H1 (cell line): ENCODE measurements at regions not wholly inside any gene's neighbourhood (a gene's known extent, or its start where the extent isn't known, plus 50 kb on each side); places are given as distances from the start of the nearest gene placed in this dataset.

Experiments
- CTCF ChIA-PET: fragments of 300-600 bp; sonication (Branson Sonifier 250); formaldehyde crosslinking; loops from one replicate; lab custom pipeline; 2021; ENCODE audit not compliant: partially characterized antibody; lab: Charles Lee
- POLR2A ChIA-PET: fragments of 300-600 bp; sonication (Branson Sonifier 250); formaldehyde crosslinking; loops from one replicate; lab custom pipeline; 2021; ENCODE audit warnings: inconsistent platforms; ENCODE audit not compliant: partially characterized antibody; lab: Charles Lee
- DNase-seq, 2 experiments: peaks; one replicate each; pipeline versions ENCODE4 v3.0.0 to v3.0.0-alpha.2; 2010 to 2022; ENCODE audit warnings: low spot score in 2 of 2, low read depth in 1 of 2, mixed read lengths in 1 of 2
- FAIRE-seq: peaks from 2 replicates; lab custom pipeline; 2011; peaks lifted over from hg19 to GRCh38; lab: Jason Lieb, UNC
- H2AFZ ChIP-seq: 2 replicates; pipeline ENCODE4 v1.8.1; 2012; ENCODE audit warnings: low read length, inconsistent platforms
- H2AK5ac ChIP-seq: 2 replicates; pipeline ENCODE4 v1.6.1; 2013; ENCODE audit warnings: low read depth, low read length
- H2BK120ac ChIP-seq: replicated peaks from 2 replicates; pipeline ENCODE3; 2013; ENCODE audit warnings: low read depth, low read length, inconsistent platforms
- H2BK12ac ChIP-seq: 2 replicates; pipeline ENCODE4 v1.6.1; 2013; ENCODE audit warnings: low read depth, low read length
- H2BK15ac ChIP-seq: 2 replicates; pipeline ENCODE4 v1.6.1; 2013; ENCODE audit warnings: low read length
- H2BK20ac ChIP-seq: 2 replicates; pipeline ENCODE4 v1.6.1; 2013; ENCODE audit warnings: low read length
- H2BK5ac ChIP-seq: 2 replicates; pipeline ENCODE4 v1.6.1; 2013; ENCODE audit warnings: low read depth, low read length
- H3K14ac ChIP-seq: 2 replicates; pipeline ENCODE4 v1.6.1; 2013; ENCODE audit warnings: inconsistent platforms; ENCODE audit not compliant: insufficient read length
- H3K18ac ChIP-seq: 2 replicates; pipeline ENCODE4 v1.6.1; 2013; ENCODE audit warnings: low read length; ENCODE audit errors: extremely low read depth
- H3K23ac ChIP-seq: 2 replicates; pipeline ENCODE4 v1.6.1; 2013; ENCODE audit warnings: inconsistent platforms; ENCODE audit not compliant: insufficient read length
- H3K23me2 ChIP-seq: 2 replicates; pipeline ENCODE4 v1.6.1; 2013; ENCODE audit warnings: low read depth, low read length
- H3K27ac ChIP-seq: 2 replicates; pipeline ENCODE4 v1.6.1; 2011; ENCODE audit warnings: low read depth, low read length, inconsistent platforms
- H3K27me3 ChIP-seq, 4 experiments: replicated peaks in 1 of 4; 1 replicate in 1 of 4; 2 replicates in 3 of 4; pipeline versions ENCODE4 v1.6.1 to v1.8.1; 2011 to 2013; ENCODE audit warnings: low read length in 3 of 4, mild to moderate bottlenecking in 3 of 4, inconsistent platforms in 2 of 4, mixed read lengths in 2 of 4, moderate library complexity in 1 of 4; ENCODE audit not compliant: control insufficient read depth in 3 of 4, insufficient read depth in 3 of 4; ENCODE audit errors: extremely low read depth in 1 of 4
- H3K36me3 ChIP-seq, 4 experiments: 2 replicates each; pipeline versions ENCODE4 v1.6.1 to v1.8.1; 2011 to 2013; ENCODE audit warnings: mild to moderate bottlenecking in 4 of 4, low read length in 3 of 4, moderate library complexity in 2 of 4, control low read depth in 1 of 4, inconsistent platforms in 1 of 4; ENCODE audit not compliant: insufficient read depth in 4 of 4, control insufficient read depth in 2 of 4
- H3K4ac ChIP-seq: replicated peaks from 2 replicates; pipeline ENCODE3; 2013; ENCODE audit warnings: low read length, low read depth, mixed read lengths, inconsistent platforms; ENCODE audit not compliant: insufficient read length
- H3K4me1 ChIP-seq, 4 experiments: replicated peaks in 1 of 4; 1 replicate in 1 of 4; 2 replicates in 3 of 4; pipeline versions ENCODE4 v1.6.1 to v1.8.1; 2011 to 2013; ENCODE audit warnings: low read length in 3 of 4, inconsistent platforms in 2 of 4, mixed read lengths in 1 of 4; ENCODE audit not compliant: insufficient read depth in 4 of 4, control insufficient read depth in 3 of 4
- H3K4me2 ChIP-seq, 2 experiments: 2 replicates each; pipeline versions ENCODE4 v1.6.1 to v1.8.1; 2011 to 2013; ENCODE audit warnings: low read depth in 2 of 2, low read length in 2 of 2, control low read depth in 1 of 2, inconsistent platforms in 1 of 2, mild to moderate bottlenecking in 1 of 2; ENCODE audit not compliant: insufficient read depth in 1 of 2
- H3K4me3 ChIP-seq, 4 experiments: fragments of 200-600, 300-600 bp in 1 of 4; sonication (generic), shearing (Covaris generic), sonication (Bioruptor Twin) in 1 of 4; 2 replicates each; pipeline versions ENCODE4 v1.5.1 to v1.8.1; 2011 to 2016; ENCODE audit warnings: low read length in 4 of 4, low read depth in 3 of 4, control low read depth in 2 of 4, inconsistent platforms in 2 of 4, mild to moderate bottlenecking in 2 of 4, mixed read lengths in 1 of 4, moderate library complexity in 1 of 4; ENCODE audit not compliant: insufficient read depth in 2 of 4; ENCODE audit errors: extremely low read depth in 1 of 4
- H3K56ac ChIP-seq: replicated peaks from 2 replicates; pipeline ENCODE3; 2013; ENCODE audit warnings: low read depth, mild to moderate bottlenecking, mixed read lengths, low read length, inconsistent platforms; ENCODE audit not compliant: insufficient read length
- H3K79me1 ChIP-seq: 2 replicates; pipeline ENCODE4 v1.6.1; 2013; ENCODE audit warnings: low read depth, low read length, control low read depth
- H3K79me2 ChIP-seq, 2 experiments: 2 replicates each; pipeline versions ENCODE4 v1.6.1 to v1.8.1; 2012 to 2013; ENCODE audit warnings: low read length in 2 of 2, mild to moderate bottlenecking in 2 of 2, inconsistent platforms in 1 of 2; ENCODE audit not compliant: insufficient read depth in 2 of 2, control insufficient read depth in 1 of 2
- H3K9ac ChIP-seq, 4 experiments: replicated peaks in 1 of 4; 1 replicate in 1 of 4; 2 replicates in 3 of 4; pipeline versions ENCODE4 v1.6.1 to v1.8.1; 2011 to 2013; ENCODE audit warnings: low read depth in 3 of 4, low read length in 3 of 4, control low read depth in 2 of 4, mild to moderate bottlenecking in 2 of 4, moderate library complexity in 2 of 4, inconsistent platforms in 1 of 4; ENCODE audit errors: extremely low read depth in 1 of 4
- H3K9me3 ChIP-seq, 2 experiments: 2 replicates each; pipeline versions ENCODE4 v1.6.1 to v1.8.1; 2012 to 2013; ENCODE audit warnings: mild to moderate bottlenecking in 2 of 2, moderate library complexity in 2 of 2, control low read depth in 1 of 2, inconsistent platforms in 1 of 2, low read depth in 1 of 2, low read length in 1 of 2, mixed read lengths in 1 of 2; ENCODE audit not compliant: insufficient read depth in 2 of 2
- H4K20me1 ChIP-seq, 2 experiments: replicated peaks in 1 of 2; 2 replicates each; pipeline versions ENCODE3 to v1.8.1; 2011 to 2013; ENCODE audit warnings: inconsistent platforms in 2 of 2, low read length in 2 of 2, mild to moderate bottlenecking in 1 of 2; ENCODE audit not compliant: insufficient read depth in 2 of 2, control insufficient read depth in 1 of 2
- H4K5ac ChIP-seq: 2 replicates; pipeline ENCODE4 v1.6.1; 2013; ENCODE audit warnings: low read length, low read depth, mixed read lengths, inconsistent platforms; ENCODE audit not compliant: insufficient read length
- H4K8ac ChIP-seq: 2 replicates; pipeline ENCODE4 v1.8.0; 2013; ENCODE audit warnings: mild to moderate bottlenecking, moderate library complexity, low read length, inconsistent platforms; ENCODE audit not compliant: insufficient read depth; ENCODE audit errors: extremely low read depth
- H4K91ac ChIP-seq: replicated peaks from 2 replicates; pipeline ENCODE3; 2013; ENCODE audit warnings: low read length, mixed read lengths, inconsistent platforms; ENCODE audit not compliant: insufficient read length
- E2F6 ChIP-seq: IDR thresholded peaks from 2 replicates; pipeline ENCODE4 v1.6.1; 2012; ENCODE audit warnings: inconsistent platforms
- KDM1A ChIP-seq: fragments of 200-600, 300-600 bp; sonication (generic); IDR thresholded peaks from 2 replicates; pipeline ENCODE4 v1.7.1; 2016; ENCODE audit warnings: mild to moderate bottlenecking, low read length, borderline replicate concordance
- PHF8 ChIP-seq: fragments of 200-600 bp; sonication (generic); conservative IDR thresholded peaks from 2 replicates; pipeline ENCODE4 v1.7.1; 2012; ENCODE audit warnings: low read depth, mild to moderate bottlenecking, inconsistent platforms, low read length, moderate library complexity
- RXRA ChIP-seq: IDR thresholded peaks from 2 replicates; pipeline ENCODE4 v1.6.1; 2011; ENCODE audit warnings: low read depth, mild to moderate bottlenecking, low read length, moderate library complexity; ENCODE audit not compliant: insufficient read depth
- SAP30 ChIP-seq: fragments of 300-600 bp; sonication (generic); IDR thresholded peaks from 2 replicates; pipeline ENCODE4 v1.7.1; 2012; ENCODE audit warnings: low read length, moderate library complexity, mild to moderate bottlenecking, inconsistent platforms; ENCODE audit not compliant: insufficient read depth, insufficient replicate concordance
- WGBS, 2 experiments: shearing (Covaris generic) in 1 of 2; methylation state at CpG; one replicate each; pipeline versions ENCODE4 v1.1.6 to v1.1.7; 2013 to 2015; ENCODE audit warnings: low lambda C conversion rate in 2 of 2, mixed read lengths in 2 of 2, inconsistent platforms in 1 of 2, low coverage in 1 of 2, missing lambda C conversion rate in 1 of 2; ENCODE audit not compliant: insufficient replicate concordance in 2 of 2, insufficient coverage in 1 of 2, insufficient read length in 1 of 2; ENCODE audit errors: extremely low coverage in 1 of 2, missing lambda C conversion rate in 1 of 2; 5-methylcytosine and 5-hydroxymethylcytosine counted together

GRCh38 chr9:127559247-127559680, 52.8 kb upstream of the STXBP1 start:
- H3K23ac ChIP-seq = no peak overlapping the region
- H3K79me2 ChIP-seq = peaks cover 0 to 57% of the 10 kb centered on the region in 2 experiments; a peak in 2 of 4 replicates
- TF ChIP-seq RXRA (no peak), SAP30 (no peak), E2F6 (no peak), KDM1A (peak; percentile 52; the same call in 1 of the 2 replicates), PHF8 (no peak)
- FAIRE-seq = no peak
- no peak overlapping the region for H3K56ac ChIP-seq
- DNase-seq = no peak
- no peak overlapping the region for H3K4ac ChIP-seq
- H2BK15ac ChIP-seq = no peak overlapping the region
- no peak overlapping the region for H2BK120ac ChIP-seq
- ChIA-PET CTCF (interaction anchor here (0.7 to 5.0 kb wide), 14 partner anchors 13 to 176 kb away, joined by 3 to 33 read pairs (median 4); partner anchors contain the start of gene TOR2A), POLR2A (interaction anchor here (0.6 to 1.7 kb wide), 3 partner anchors 8 to 27 kb away, joined by 3 to 14 read pairs (median 5); a partner anchor contains a TSS)
- no peak overlapping the region; the same call in 1 of the 2 replicates for H2BK5ac ChIP-seq
- H4K20me1 ChIP-seq = peaks cover 7 to 25% of the 10 kb centered on the region in 2 experiments
- no peak overlapping the region for H2AK5ac ChIP-seq
- peaks cover 5 to 26% (median 19%) of the 10 kb centered on the region in 4 experiments for H3K4me1 ChIP-seq
- no peak overlapping the region for H3K4me3 ChIP-seq
- H3K79me1 ChIP-seq = peaks cover 33% of the 10 kb centered on the region
- no peak overlapping the region for H2BK12ac ChIP-seq
- no peak overlapping the region for H4K5ac ChIP-seq
- H3K14ac ChIP-seq = no peak overlapping the region
- no peaks in the 10 kb centered on the region for H3K36me3 ChIP-seq
- no peak overlapping the region for H2BK20ac ChIP-seq
- no peak overlapping the region for H4K8ac ChIP-seq
- no peak overlapping the region for H3K9ac ChIP-seq
- H4K91ac ChIP-seq = no peak overlapping the region
- 82% methylated on average over 3 of the region's 5 CpGs; no CpG with 5 or more reads in 1 of the 2 experiments for WGBS, 2 experiments
- H3K27ac ChIP-seq = no peak overlapping the region
- H3K4me2 ChIP-seq = no peak overlapping the region
- H3K18ac ChIP-seq = no peak overlapping the region
- no peaks in the 10 kb centered on the region for H3K27me3 ChIP-seq
- H3K9me3 ChIP-seq = no peaks in the 10 kb centered on the region
- H3K23me2 ChIP-seq = no peaks in the 10 kb centered on the region
- no peak overlapping the region for H2AFZ ChIP-seq
